HG02973 (cell line): ENCODE measurements at regions not wholly inside any gene's neighbourhood (a gene's known extent, or its start where the extent isn't known, plus 50 kb on each side); places are given as distances from the start of the nearest gene placed in this dataset.
"Not testable (repeated sequence)": the region's sequence is repeated elsewhere in the genome, so short reads cannot be mapped to it uniquely, and the experiment has no call there.

Experiments
- ATAC-seq: cut with Tn5 transposase; IDR thresholded peaks from one replicate; pipeline ENCODE4 v1.9.1; 2021; ENCODE audit warnings: moderate library complexity; ENCODE audit not compliant: unreplicated experiment

- ATAC-seq: no peak
Observed at GRCh38 chr7:66535414-66536329, 93.0 kb upstream of the KCTD7 start.

- ATAC-seq: no peak
Observed at GRCh38 chr7:66537380-66537779, 91.3 kb upstream of the KCTD7 start.

- no peak for ATAC-seq
Observed at GRCh38 chr7:66537876-66538275, 90.8 kb upstream of the KCTD7 start.

DNA sequence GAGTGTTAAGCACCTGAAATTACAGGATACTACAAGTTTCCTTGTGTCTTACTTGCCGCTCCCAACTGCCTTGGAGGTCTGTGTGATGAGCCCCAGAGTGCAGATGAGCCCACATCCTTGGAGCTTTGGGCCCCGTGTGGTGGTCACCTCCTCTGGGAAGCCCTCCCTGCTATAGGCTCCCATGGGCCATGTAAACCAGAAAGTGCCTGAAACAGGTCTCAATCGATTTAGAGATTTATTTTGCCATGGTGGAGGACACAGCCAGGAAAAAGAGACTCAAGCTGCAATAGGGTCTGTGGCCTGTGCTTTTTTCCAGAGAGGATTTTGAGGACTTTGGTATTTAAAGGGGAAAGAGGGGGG, 89.4 kb upstream of the KCTD7 start:
- no peak for ATAC-seq

DNA sequence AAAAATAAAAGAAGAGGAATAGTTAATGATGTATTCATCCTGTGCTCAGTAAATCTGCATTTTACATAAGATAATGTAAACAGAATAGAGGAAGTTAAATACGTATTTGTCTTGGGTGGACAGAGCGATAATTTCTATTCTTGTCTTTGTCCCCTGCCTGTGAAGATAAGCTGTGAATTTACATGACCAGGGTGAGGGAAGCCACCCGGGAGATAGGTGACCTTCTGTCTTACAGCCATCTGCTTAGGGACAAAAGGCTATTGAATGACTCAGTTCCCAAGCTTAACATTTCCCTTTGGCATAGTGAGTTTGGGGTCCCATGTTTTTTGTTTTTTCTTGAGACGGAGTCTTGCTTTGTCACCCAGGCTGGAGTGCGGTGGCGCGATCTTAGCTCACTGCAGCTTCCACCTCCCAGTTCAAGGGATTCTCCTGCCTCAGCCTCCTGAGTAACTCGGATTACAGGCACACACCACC, 88.7 kb upstream of the KCTD7 start:
- ATAC-seq: no peak

DNA sequence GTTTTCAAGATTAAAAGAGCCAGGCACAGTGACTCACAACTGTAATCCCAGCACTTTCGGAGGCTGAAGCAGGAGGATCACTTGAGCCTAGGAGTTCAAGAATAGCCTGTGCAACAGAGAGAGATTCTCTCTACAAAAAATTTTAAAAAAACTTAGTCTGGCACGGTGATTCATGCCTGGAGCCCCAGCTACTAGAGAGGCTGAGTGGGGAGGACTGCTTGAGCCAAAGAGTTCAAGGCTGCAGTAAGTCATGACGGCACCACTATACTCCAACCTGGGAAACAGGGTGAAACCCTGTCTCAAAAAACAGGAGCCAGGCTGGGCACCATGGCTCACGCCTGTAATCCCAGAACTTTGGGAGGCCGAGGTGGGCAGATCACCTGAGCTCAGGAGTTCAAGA, 86.6 kb upstream of the KCTD7 start:
- no peak for ATAC-seq

DNA sequence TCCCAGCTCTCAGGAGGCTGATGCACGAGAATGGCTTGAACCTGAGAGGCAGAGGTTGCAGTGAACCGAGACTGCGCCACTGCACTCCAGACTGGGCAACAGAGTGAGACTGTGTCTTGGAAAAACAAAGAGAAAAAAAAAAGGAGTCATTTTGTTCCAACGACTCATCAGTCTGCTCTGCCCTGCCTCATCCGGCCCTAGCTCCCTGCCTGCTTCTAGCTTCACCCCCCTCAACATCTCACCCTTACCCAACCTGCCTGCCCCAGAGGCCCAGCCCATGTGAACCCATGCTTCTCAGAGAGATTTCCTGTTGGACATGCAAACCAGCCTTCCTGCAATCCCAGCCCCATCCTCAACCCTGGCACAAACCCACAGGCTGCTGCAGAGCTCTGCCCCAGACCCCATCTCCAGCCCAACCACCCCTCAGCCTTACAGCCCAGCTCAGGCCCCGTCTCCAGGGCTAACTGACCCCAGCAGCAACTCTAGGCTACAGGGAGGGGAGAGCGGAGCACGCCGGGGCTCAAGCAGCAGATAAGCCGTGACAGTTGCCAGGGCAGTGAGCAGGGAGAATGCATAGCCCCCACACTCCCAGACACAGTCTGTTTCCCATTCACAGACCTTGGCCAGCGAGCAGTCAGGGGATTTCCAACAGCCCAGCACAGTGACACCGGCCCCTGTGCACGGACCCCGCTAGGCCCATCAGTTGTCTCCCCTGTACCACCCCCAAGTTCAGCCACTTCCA, 86.0 kb upstream of the KCTD7 start:
- no peak for ATAC-seq

- ATAC-seq: no peak
Observed at GRCh38 chr7:66549466-66549865, 79.2 kb upstream of the KCTD7 start.

- ATAC-seq: no peak
Observed at GRCh38 chr7:66553001-66553400, 75.7 kb upstream of the KCTD7 start.

DNA sequence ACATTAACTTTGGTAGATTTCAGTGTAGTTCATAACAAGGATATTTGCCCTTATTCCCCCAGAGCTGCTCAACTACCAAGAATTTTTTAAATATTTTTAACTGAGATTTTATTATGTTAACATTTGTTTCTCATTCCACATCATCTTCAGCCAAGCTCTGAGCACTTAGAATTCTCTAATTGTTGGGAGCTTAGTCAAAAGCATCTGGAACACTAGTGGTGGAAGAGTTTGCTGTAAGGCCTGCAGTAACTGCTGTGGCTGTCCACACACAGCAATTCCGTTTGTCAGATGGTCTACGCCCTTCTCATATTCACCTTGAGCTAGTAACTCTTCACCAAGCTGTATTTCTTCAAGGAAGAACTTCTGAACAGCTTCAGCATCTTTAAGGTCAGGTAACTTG, 75.0 kb upstream of the KCTD7 start:
- not testable (repeated sequence) for ATAC-seq

- not testable (repeated sequence) for ATAC-seq
Observed at GRCh38 chr7:66554291-66554690, 74.4 kb upstream of the KCTD7 start.

GRCh38 chr7:66554842-66555430, 73.7 kb upstream of the KCTD7 start:
- not testable (repeated sequence) for ATAC-seq

DNA sequence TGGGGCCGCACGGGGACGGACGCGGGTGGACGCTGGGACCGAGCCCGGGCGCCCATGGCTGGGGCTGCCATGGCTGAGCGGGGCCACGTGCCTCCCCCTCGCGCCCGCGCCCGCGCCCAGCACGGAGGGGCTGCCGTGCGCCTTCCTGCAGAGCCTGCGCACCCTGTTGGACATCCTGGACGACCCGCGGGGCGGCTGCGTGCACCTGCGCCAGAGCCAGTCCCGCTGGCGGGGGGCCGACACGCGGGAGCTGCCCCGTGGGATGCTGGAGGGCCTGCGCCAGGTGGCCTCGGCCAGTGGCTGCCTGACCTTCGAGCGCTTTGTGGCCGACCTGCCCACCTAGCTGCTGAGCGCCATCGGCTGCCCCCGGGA, 72.5 kb upstream of the KCTD7 start:
- ATAC-seq: no peak

- ATAC-seq: no peak
Observed at GRCh38 chr7:66556549-66557213, 72.0 kb upstream of the KCTD7 start.

DNA sequence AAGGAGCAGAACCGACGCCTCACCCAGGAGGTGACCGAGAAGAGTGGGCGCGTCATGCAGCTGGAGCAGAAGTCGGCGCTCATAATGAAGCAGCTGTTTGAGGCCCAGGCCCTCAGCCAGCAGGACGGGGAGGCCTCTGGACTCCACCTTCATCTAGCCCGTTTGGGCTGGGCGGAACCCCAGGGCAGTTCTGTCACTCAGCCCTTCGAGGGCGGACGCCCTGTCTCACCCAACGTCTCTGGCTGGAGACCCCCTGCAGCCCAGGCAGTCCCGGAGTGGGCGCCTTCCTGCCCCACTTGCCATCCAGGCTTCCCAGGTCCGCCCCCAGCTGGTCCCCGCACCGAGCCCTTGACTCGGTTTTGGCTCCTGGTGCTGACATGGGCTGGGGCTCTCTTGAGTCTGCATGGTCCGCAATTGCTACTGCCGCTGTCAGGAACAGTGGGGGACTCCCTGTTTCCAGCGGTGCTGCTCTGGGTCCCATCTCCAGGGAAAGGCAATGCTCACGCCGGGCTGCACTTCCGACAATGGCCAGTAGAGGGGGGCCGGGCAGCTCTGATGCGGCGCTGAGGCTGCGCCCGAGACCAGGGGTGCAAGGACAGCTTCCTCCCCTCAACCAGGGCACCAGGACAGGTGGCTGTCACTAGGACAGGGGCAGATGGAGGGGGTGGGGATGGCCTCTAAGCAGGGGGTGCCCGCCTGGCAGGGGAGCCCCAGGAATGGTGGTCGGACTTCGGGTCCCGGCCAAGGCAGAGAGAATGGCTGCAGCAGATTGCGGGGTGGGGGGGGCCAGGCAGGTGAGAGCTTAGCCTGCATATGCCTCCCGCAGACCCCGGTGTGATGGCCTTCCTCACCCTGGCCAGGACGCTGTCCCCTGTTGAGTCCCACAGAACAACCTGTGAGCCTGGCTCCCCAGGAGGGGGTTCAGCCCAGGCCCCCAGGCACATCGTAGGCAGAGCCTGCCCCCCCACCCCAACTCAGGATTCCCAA, 71.2 kb upstream of the KCTD7 start:
- no peak for ATAC-seq

GRCh38 chr7:66558201-66558641, 70.5 kb upstream of the KCTD7 start:
- no peak for ATAC-seq

GRCh38 chr7:66558660-66559465, 69.8 kb upstream of the KCTD7 start:
- ATAC-seq: no peak

GRCh38 chr7:66564045-66564444, 64.6 kb upstream of the KCTD7 start:
- no peak for ATAC-seq

GRCh38 chr7:66570179-66570578, 58.5 kb upstream of the KCTD7 start:
- ATAC-seq: not testable (repeated sequence)
